ENCODE measurements at regions not wholly inside any gene's neighbourhood (a gene's known extent, or its start where the extent isn't known, plus 50 kb on each side); places are given as distances from the start of the nearest gene placed in this dataset.

GRCh38 chr5:44914221-44914620 lies 105.5 kb downstream of the MRPS30 start:
- intact Hi-C loops (cut with DNase I): no loop called here
- 90 to 91% methylated on average over 2 of the region's 2 CpGs for WGBS, 2 donors
- no peak overlapping the region for H3K27ac ChIP-seq
- H3K27me3 ChIP-seq: no peaks in the 10 kb centered on the region
- TF ChIP-seq POLR2A (IDR thresholded peaks at IDR 0.05): no peak
- TF ChIP-seq EP300 (IDR thresholded peaks at IDR 0.05): no peak
- no peak for TF ChIP-seq POLR2AphosphoS5 (IDR thresholded peaks at IDR 0.05)
- TF ChIP-seq, protein P1, sequence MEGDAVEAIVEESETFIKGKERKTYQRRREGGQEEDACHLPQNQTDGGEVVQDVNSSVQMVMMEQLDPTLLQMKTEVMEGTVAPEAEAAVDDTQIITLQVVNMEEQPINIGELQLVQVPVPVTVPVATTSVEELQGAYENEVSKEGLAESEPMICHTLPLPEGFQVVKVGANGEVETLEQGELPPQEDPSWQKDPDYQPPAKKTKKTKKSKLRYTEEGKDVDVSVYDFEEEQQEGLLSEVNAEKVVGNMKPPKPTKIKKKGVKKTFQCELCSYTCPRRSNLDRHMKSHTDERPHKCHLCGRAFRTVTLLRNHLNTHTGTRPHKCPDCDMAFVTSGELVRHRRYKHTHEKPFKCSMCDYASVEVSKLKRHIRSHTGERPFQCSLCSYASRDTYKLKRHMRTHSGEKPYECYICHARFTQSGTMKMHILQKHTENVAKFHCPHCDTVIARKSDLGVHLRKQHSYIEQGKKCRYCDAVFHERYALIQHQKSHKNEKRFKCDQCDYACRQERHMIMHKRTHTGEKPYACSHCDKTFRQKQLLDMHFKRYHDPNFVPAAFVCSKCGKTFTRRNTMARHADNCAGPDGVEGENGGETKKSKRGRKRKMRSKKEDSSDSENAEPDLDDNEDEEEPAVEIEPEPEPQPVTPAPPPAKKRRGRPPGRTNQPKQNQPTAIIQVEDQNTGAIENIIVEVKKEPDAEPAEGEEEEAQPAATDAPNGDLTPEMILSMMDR (IDR thresholded peaks at IDR 0.05): no peak
- H3K9me3 ChIP-seq: no peaks in the 10 kb centered on the region
- H3K36me3 ChIP-seq: no peaks in the 10 kb centered on the region
- H3K4me1 ChIP-seq: no peaks in the 10 kb centered on the region
- DNase-seq: no peak
- no peak overlapping the region for H3K4me3 ChIP-seq

GRCh38 chr5:44919560-44919959 lies 110.8 kb downstream of the MRPS30 start:
- H3K27ac ChIP-seq: no peak overlapping the region
- H3K9me3 ChIP-seq: peaks cover 0 to 6% (median under 1%) of the 10 kb centered on the region in 4 donors
- TF ChIP-seq EP300 (IDR thresholded peaks at IDR 0.05) (no peak), POLR2AphosphoS5 (IDR thresholded peaks at IDR 0.05) (no peak), POLR2A (IDR thresholded peaks at IDR 0.05) (no peak)
- TF ChIP-seq, protein P1 (IDR thresholded peaks at IDR 0.05): no peak
- no peaks in the 10 kb centered on the region for H3K27me3 ChIP-seq
- H3K4me3 ChIP-seq: no peak overlapping the region
- intact Hi-C loops (cut with DNase I): no loop called here
- no peak for DNase-seq
- H3K4me1 ChIP-seq: no peaks in the 10 kb centered on the region
- H3K36me3 ChIP-seq: no peaks in the 10 kb centered on the region
- WGBS, 2 donors: 80 to 82% methylated on average over 1 of the region's 1 CpG

DNA sequence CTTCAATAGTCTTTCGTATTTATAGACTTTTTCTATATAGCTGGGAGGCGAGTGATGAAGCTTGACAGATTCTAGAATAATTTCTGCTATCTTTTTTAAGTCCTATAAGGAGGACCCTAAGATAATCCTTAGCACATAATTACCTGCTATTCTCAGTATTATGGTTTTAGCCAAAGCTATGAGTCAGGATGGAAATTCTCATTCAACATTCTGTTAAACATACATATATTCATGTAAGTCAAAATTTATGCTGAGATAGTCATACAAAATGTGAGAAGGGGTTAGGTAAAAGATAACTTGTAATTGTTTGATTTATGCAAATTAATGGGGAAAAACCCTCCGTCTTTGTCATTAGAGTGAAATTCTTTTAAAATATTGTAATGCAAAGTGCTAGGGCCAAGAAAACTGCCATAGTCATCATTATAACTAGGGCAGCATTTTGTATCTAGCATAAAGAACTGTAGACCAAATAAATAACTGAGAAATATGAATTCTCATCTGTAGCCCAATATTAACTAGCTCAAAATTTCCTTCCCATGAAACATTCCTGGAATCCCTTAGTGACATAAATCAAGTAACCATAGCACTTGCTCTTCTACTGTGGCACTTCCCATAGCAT lies 118.5 kb downstream of the MRPS30 start:
- H3K27ac ChIP-seq: no peak overlapping the region
- DNase-seq: no peak
- WGBS, 2 donors: 86 to 91% methylated on average over 3 of the region's 3 CpGs
- H3K4me1 ChIP-seq: no peaks in the 10 kb centered on the region
- TF ChIP-seq, protein P1 (IDR thresholded peaks at IDR 0.05): no peak
- TF ChIP-seq POLR2AphosphoS5 (IDR thresholded peaks at IDR 0.05): no peak
- TF ChIP-seq EP300 (IDR thresholded peaks at IDR 0.05): no peak
- TF ChIP-seq POLR2A (IDR thresholded peaks at IDR 0.05): no peak
- H3K4me3 ChIP-seq: no peak overlapping the region
- peaks cover 0 to 6% (median under 1%) of the 10 kb centered on the region in 4 donors for H3K9me3 ChIP-seq
- no peaks in the 10 kb centered on the region for H3K36me3 ChIP-seq
- no peaks in the 10 kb centered on the region for H3K27me3 ChIP-seq
- intact Hi-C loops (cut with DNase I): no loop called here

- TF ChIP-seq POLR2A (IDR thresholded peaks at IDR 0.05) (no peak), POLR2AphosphoS5 (IDR thresholded peaks at IDR 0.05) (no peak), EP300 (IDR thresholded peaks at IDR 0.05) (no peak)
- TF ChIP-seq, protein P1 (IDR thresholded peaks at IDR 0.05): no peak
- no peaks in the 10 kb centered on the region for H3K4me1 ChIP-seq
- DNase-seq: no peak
- no peak overlapping the region for H3K27ac ChIP-seq
- WGBS, 2 donors: 41 to 70% methylated on average over 3 of the region's 3 CpGs
- H3K36me3 ChIP-seq: no peaks in the 10 kb centered on the region
- no peak overlapping the region for H3K4me3 ChIP-seq
- no peaks in the 10 kb centered on the region for H3K27me3 ChIP-seq
- H3K9me3 ChIP-seq: peaks cover 0 to 3% (median 0%) of the 10 kb centered on the region in 4 donors
- intact Hi-C loops (cut with DNase I): no loop called here
These were observed 124.3 kb downstream of the MRPS30 start for GRCh38 chr5:44932922-44933585.

All from sigmoid colon (tissue), 6 donors.